ENCODE measurements at regions not wholly inside any gene's neighbourhood (a gene's known extent, or its start where the extent isn't known, plus 50 kb on each side); places are given as distances from the start of the nearest gene placed in this dataset.

GRCh38 chr12:125283521-125283920, 218.3 kb downstream of the AACS start:
- no peaks in the 10 kb centered on the region for H3K27me3 ChIP-seq
- intact Hi-C loops (cut with DNase I): no loop called here
- H3K27ac ChIP-seq: no peak overlapping the region
- no peak for TF ChIP-seq POLR2A (IDR thresholded peaks at IDR 0.05)
- no peak for TF ChIP-seq CTCF (IDR thresholded peaks at IDR 0.05)
- H3K36me3 ChIP-seq (replicated peaks in 1 of 2): no peaks in the 10 kb centered on the region
- H3K4me3 ChIP-seq: no peak overlapping the region
- WGBS, 4 donors: 47 to 61% (median 58%) methylated on average over 9 of the region's 9 CpGs
- no peaks in the 10 kb centered on the region for H3K4me1 ChIP-seq (replicated peaks in 1 of 2)
- no peaks in the 10 kb centered on the region for H3K9me3 ChIP-seq (replicated peaks in 1 of 3)
- DNase-seq: no peak

DNA sequence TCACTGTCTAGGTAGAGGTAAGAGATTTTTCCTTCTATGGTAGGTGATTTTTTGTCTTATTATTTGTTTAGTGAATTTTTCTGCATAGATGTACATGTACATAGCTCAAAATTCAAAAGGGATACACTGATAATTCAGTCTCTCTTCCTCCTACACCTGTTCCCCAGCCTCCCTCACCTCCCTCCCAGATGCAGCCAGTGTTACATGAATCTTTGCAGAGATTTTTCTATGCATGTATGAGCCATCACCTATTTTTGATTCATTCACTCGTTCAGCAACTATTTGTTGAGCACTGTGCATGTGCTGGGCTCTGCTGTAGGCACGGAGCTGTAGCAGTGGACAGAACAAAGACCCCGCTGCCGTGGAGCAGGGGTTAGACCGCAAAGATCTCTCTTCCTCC, 218.9 kb downstream of the AACS start:
- WGBS, 4 donors: 80 to 85% (median 85%) methylated on average over 5 of the region's 5 CpGs
- H3K4me1 ChIP-seq (replicated peaks in 1 of 2): no peaks in the 10 kb centered on the region
- TF ChIP-seq CTCF (IDR thresholded peaks at IDR 0.05) (no peak), POLR2A (IDR thresholded peaks at IDR 0.05) (no peak)

GRCh38 chr12:125284945-125285685, 219.9 kb downstream of the AACS start:
- Histone ChIP-seq H3K27me3 (no peaks in the 10 kb centered on the region), H3K9me3 (replicated peaks in 1 of 3) (no peaks in the 10 kb centered on the region), H3K27ac (no peak overlapping the region), H3K4me3 (no peak overlapping the region), H3K36me3 (replicated peaks in 1 of 2) (no peaks in the 10 kb centered on the region), H3K4me1 (replicated peaks in 1 of 2) (no peaks in the 10 kb centered on the region)
- no peak for TF ChIP-seq POLR2A (IDR thresholded peaks at IDR 0.05)
- TF ChIP-seq CTCF (IDR thresholded peaks at IDR 0.05): no peak
- intact Hi-C loops (cut with DNase I): no loop called here
- 74 to 82% (median 80%) methylated on average over 7 of the region's 7 CpGs for WGBS, 4 donors
- no peak for DNase-seq

More for the DNA sequence above, 218.9 kb downstream of the AACS start:
- Histone ChIP-seq H3K36me3 (replicated peaks in 1 of 2) (no peaks in the 10 kb centered on the region), H3K27me3 (no peaks in the 10 kb centered on the region), H3K4me3 (no peak overlapping the region), H3K9me3 (replicated peaks in 1 of 3) (no peaks in the 10 kb centered on the region), H3K27ac (no peak overlapping the region)
- intact Hi-C loops (cut with DNase I): no loop called here
- no peak for DNase-seq

DNA sequence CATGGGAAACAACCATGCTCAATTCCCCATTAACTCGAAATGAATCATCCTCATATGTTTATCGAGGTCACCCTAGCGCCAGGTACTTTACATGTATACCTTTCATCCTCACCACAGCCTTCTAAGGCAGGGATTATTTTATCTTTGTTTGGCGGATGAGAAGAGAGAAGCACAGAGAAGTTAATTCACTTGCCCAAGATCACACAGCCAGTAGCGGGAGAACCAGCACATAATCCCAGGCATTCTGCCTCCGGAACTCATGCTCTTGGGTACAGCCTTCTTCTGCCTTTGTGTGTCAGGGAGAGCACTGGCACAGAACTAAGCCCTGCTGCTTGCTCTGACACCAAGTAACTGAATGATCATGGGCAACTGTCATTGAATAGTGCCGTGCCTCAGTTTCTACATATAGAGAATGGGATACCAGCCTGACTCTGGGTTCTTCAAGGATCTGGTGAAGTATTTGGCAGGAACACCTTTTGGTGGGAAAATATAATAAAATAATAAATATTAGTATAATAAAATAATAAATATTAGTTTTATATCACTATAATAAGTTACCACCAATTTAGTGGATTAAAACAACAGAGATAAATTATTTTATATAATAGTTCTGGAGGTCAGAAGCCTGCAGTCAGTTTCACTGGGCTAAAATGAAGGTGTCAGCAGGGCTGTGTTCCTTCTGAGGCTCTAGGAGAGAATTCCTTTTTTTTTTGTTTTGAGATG, 220.9 kb downstream of the AACS start:
- intact Hi-C loops (cut with DNase I): no loop called here
- no peak overlapping the region for H3K27ac ChIP-seq
- H3K36me3 ChIP-seq (replicated peaks in 1 of 2): no peaks in the 10 kb centered on the region
- H3K27me3 ChIP-seq: no peaks in the 10 kb centered on the region
- H3K4me1 ChIP-seq (replicated peaks in 1 of 2): no peaks in the 10 kb centered on the region
- 82 to 92% (median 86%) methylated on average over 7 of the region's 7 CpGs for WGBS, 4 donors
- TF ChIP-seq CTCF (IDR thresholded peaks at IDR 0.05) (no peak), POLR2A (IDR thresholded peaks at IDR 0.05) (no peak)
- no peak for DNase-seq
- H3K4me3 ChIP-seq: no peak overlapping the region
- no peaks in the 10 kb centered on the region for H3K9me3 ChIP-seq (replicated peaks in 1 of 3)

Data from adrenal gland (tissue), 9 donors.